CD14-positive monocyte (primary cell): ENCODE measurements at regions not wholly inside any gene's neighbourhood (a gene's known extent, or its start where the extent isn't known, plus 50 kb on each side); places are given as distances from the start of the nearest gene placed in this dataset.

Experiments used
- DNase-seq, 3 donors: peaks; one replicate each; pipeline ENCODE4 v3.0.0-alpha.2; 2011 to 2022
- H2AFZ ChIP-seq: 2 replicates; pipeline ENCODE4 v1.6.0; 2012; ENCODE audit warnings: mild to moderate bottlenecking, low read depth, low read length, inconsistent platforms; ENCODE audit not compliant: insufficient read depth, poor library complexity, severe bottlenecking
- H3K27ac ChIP-seq, 2 donors: 1 replicate in 1 of 2; 2 replicates in 1 of 2; pipeline ENCODE4 v1.5.1; 2012 to 2013; ENCODE audit warnings: low read length in 2 of 2, control low read depth in 1 of 2, inconsistent platforms in 1 of 2, low read depth in 1 of 2, mild to moderate bottlenecking in 1 of 2
- H3K27me3 ChIP-seq, 2 donors: one replicate each; pipeline versions ENCODE4 v1.6.0 to v1.6.1; 2011 to 2013; ENCODE audit warnings: low read length in 2 of 2; ENCODE audit not compliant: control insufficient read depth in 2 of 2, insufficient read depth in 2 of 2
- H3K36me3 ChIP-seq, 2 donors: replicated peaks in 1 of 2; 1 replicate in 1 of 2; 2 replicates in 1 of 2; pipeline versions ENCODE4 v1.5.1 to v1.6.1; 2012 to 2013; ENCODE audit warnings: low read length in 2 of 2, control low read depth in 1 of 2, inconsistent platforms in 1 of 2, mild to moderate bottlenecking in 1 of 2; ENCODE audit not compliant: insufficient read depth in 2 of 2, control insufficient read depth in 1 of 2
- H3K4me1 ChIP-seq, 2 donors: 1 replicate in 1 of 2; 2 replicates in 1 of 2; pipeline versions ENCODE4 v1.5.1 to v1.6.1; 2012 to 2013; ENCODE audit warnings: low read length in 2 of 2, control low read depth in 1 of 2, inconsistent platforms in 1 of 2, mild to moderate bottlenecking in 1 of 2, moderate library complexity in 1 of 2; ENCODE audit not compliant: insufficient read depth in 2 of 2, control insufficient read depth in 1 of 2
- H3K4me2 ChIP-seq: replicated peaks from 2 replicates; pipeline ENCODE3; 2012; ENCODE audit warnings: low read length, moderate library complexity, mild to moderate bottlenecking; ENCODE audit not compliant: poor library complexity, severe bottlenecking; ENCODE audit errors: extremely low read depth
- H3K4me3 ChIP-seq, 3 experiments: fragments of 200-600 bp in 1 of 3; sonication (generic) in 1 of 3; replicated peaks in 1 of 3; 1 replicate in 2 of 3; 2 replicates in 1 of 3; pipeline ENCODE4 v1.5.1; 2011 to 2013; ENCODE audit warnings: low read length in 3 of 3, mild to moderate bottlenecking in 3 of 3, control low read depth in 2 of 3, low read depth in 2 of 3, inconsistent platforms in 1 of 3, moderate library complexity in 1 of 3
- H3K79me2 ChIP-seq: 2 replicates; pipeline ENCODE4 v1.6.0; 2012; ENCODE audit warnings: mild to moderate bottlenecking, control low read depth, inconsistent platforms, low read length, moderate library complexity; ENCODE audit not compliant: insufficient read depth
- H3K9ac ChIP-seq: 2 replicates; pipeline ENCODE4 v1.6.0; 2017; ENCODE audit warnings: low read length, mild to moderate bottlenecking; ENCODE audit not compliant: insufficient read depth, poor library complexity, severe bottlenecking
- H3K9me3 ChIP-seq, 2 donors: replicated peaks in 1 of 2; 1 replicate in 1 of 2; 2 replicates in 1 of 2; pipeline versions ENCODE4 v1.5.1 to v1.6.1; 2012 to 2013; ENCODE audit warnings: low read length in 2 of 2, control low read depth in 1 of 2; ENCODE audit not compliant: control insufficient read depth in 1 of 2, insufficient read depth in 1 of 2
- H4K20me1 ChIP-seq: 2 replicates; pipeline ENCODE4 v1.6.0; 2012; ENCODE audit warnings: mild to moderate bottlenecking, low read length, control low read depth, moderate library complexity; ENCODE audit not compliant: insufficient read depth
- H3K27ac Mint-ChIP-seq, 7 donors: one replicate each; pipeline ENCODE4 v1.8.0; 2020; ENCODE audit warnings: mild to moderate bottlenecking in 7 of 7, mixed read lengths in 7 of 7, moderate library complexity in 6 of 7, inconsistent platforms in 2 of 7
- H3K27me3 Mint-ChIP-seq, 3 donors: one replicate each; pipeline ENCODE4 v1.8.0; 2021 to 2022; ENCODE audit warnings: low read depth in 3 of 3, mild to moderate bottlenecking in 3 of 3, mixed read lengths in 3 of 3, moderate library complexity in 3 of 3, inconsistent platforms in 1 of 3
- H3K36me3 Mint-ChIP-seq, 2 donors: one replicate each; pipeline ENCODE4 v1.8.0; 2020; ENCODE audit warnings: mixed read lengths in 2 of 2, inconsistent platforms in 1 of 2, mild to moderate bottlenecking in 1 of 2
- H3K4me1 Mint-ChIP-seq: one replicate; pipeline ENCODE4 v1.8.0; 2020; ENCODE audit warnings: mild to moderate bottlenecking, mixed read lengths
- H3K4me3 Mint-ChIP-seq, 2 donors: one replicate each; pipeline ENCODE4 v1.8.0; 2020; ENCODE audit warnings: mild to moderate bottlenecking in 2 of 2, mixed read lengths in 2 of 2, moderate library complexity in 1 of 2
- H3K9me3 Mint-ChIP-seq, 7 donors: one replicate each; pipeline ENCODE4 v1.8.0; 2020 to 2022; ENCODE audit warnings: mixed read lengths in 7 of 7, mild to moderate bottlenecking in 6 of 7, moderate library complexity in 6 of 7, inconsistent platforms in 2 of 7
- WGBS: methylation state at CpG from one replicate; pipeline ENCODE4 v1.1.5; 2013; ENCODE audit warnings: missing lambda C conversion rate; ENCODE audit not compliant: insufficient coverage; 5-methylcytosine and 5-hydroxymethylcytosine counted together
- intact Hi-C, 2 donors: fragments of 100-400 bp; cut with micrococcal nuclease; formaldehyde crosslinking; loops; one replicate each; pipeline versions ENCODE4 v1.15.0 to v1.15.1; 2023
- TF ChIP-seq, protein P1 (sequence below): fragments of 200-600 bp; IDR thresholded peaks from one replicate; pipeline ENCODE4 v1.8.0; 2022; ENCODE audit warnings: antibody characterized with exemption, mild to moderate bottlenecking

DNA sequence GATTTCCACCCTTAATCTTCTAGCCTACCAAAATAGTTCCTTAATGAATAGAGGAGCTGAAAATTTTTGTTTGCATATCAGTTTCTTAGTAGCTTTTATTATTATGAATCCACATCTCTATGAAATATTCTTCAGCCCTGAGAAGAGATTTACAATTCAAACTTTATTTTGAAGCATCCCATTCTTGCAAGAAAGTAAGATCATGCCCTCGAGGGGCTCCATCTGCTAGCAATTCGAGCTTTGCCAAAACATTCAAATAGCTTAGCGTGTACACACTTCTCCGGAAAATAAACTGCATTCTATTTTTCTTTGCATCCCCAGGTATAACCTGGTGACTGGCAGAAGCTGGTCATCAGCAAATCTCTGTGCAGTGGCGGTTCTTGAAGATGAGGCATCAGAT, 370.7 kb downstream of the MTRR start:
- Histone ChIP-seq H3K9me3 (no peaks in the 10 kb centered on the region), H3K36me3 (no peaks in the 10 kb centered on the region), H3K4me2 (no peak overlapping the region), H3K9ac (no peak overlapping the region), H2AFZ (no peak overlapping the region), H4K20me1 (no peaks in the 10 kb centered on the region), H3K4me3 (no peak overlapping the region), H3K4me1 (no peaks in the 10 kb centered on the region), H3K27me3 (no peaks in the 10 kb centered on the region), H3K79me2 (no peaks in the 10 kb centered on the region), H3K27ac (no peak overlapping the region)
- TF ChIP-seq, protein P1, sequence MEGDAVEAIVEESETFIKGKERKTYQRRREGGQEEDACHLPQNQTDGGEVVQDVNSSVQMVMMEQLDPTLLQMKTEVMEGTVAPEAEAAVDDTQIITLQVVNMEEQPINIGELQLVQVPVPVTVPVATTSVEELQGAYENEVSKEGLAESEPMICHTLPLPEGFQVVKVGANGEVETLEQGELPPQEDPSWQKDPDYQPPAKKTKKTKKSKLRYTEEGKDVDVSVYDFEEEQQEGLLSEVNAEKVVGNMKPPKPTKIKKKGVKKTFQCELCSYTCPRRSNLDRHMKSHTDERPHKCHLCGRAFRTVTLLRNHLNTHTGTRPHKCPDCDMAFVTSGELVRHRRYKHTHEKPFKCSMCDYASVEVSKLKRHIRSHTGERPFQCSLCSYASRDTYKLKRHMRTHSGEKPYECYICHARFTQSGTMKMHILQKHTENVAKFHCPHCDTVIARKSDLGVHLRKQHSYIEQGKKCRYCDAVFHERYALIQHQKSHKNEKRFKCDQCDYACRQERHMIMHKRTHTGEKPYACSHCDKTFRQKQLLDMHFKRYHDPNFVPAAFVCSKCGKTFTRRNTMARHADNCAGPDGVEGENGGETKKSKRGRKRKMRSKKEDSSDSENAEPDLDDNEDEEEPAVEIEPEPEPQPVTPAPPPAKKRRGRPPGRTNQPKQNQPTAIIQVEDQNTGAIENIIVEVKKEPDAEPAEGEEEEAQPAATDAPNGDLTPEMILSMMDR = no peak
- no peak for DNase-seq
- no peak overlapping the region for H3K27ac Mint-ChIP-seq
- no peaks in the 10 kb centered on the region for H3K36me3 Mint-ChIP-seq
- no peak overlapping the region for H3K4me3 Mint-ChIP-seq
- 85% methylated on average over 3 of the region's 5 CpGs for WGBS
- intact Hi-C loops = no loop called here
- H3K4me1 Mint-ChIP-seq = no peaks in the 10 kb centered on the region
- H3K27me3 Mint-ChIP-seq = peaks cover 0 to 2% (median 1%) of the 10 kb centered on the region in 3 donors
- peaks cover 2 to 9% (median 3%) of the 10 kb centered on the region in 7 donors for H3K9me3 Mint-ChIP-seq

DNA sequence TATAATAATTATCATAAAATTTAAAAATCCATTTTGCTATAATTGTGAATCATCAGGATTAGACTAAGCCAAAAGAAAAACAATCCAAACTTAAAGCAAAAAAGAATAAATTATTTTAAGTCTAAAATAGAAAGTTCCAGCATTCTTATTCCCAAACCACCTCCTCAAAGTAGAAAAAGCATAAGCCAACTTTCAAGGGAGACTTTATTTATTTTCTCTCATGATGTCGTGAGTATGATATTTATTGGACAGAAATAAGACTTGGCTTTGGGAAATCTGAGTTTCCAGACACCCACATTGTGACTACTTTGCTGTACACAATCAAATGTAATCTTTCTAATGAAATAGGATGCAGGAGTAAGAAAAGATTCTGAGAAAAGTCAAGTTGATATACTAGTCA, 372.1 kb downstream of the MTRR start:
- no peak for DNase-seq
- Mint-ChIP-seq H3K4me1 (no peaks in the 10 kb centered on the region), H3K27me3 (no peaks in the 10 kb centered on the region), H3K4me3 (no peak overlapping the region), H3K27ac (no peak overlapping the region), H3K36me3 (no peaks in the 10 kb centered on the region), H3K9me3 (peaks cover 1 to 6% (median 2%) of the 10 kb centered on the region in 7 donors)
- Histone ChIP-seq H2AFZ (no peak overlapping the region), H3K4me3 (no peak overlapping the region), H3K27me3 (no peaks in the 10 kb centered on the region), H3K4me1 (no peaks in the 10 kb centered on the region), H3K27ac (no peak overlapping the region), H3K4me2 (no peak overlapping the region), H3K9ac (no peak overlapping the region), H3K9me3 (no peaks in the 10 kb centered on the region), H3K79me2 (no peaks in the 10 kb centered on the region), H3K36me3 (no peaks in the 10 kb centered on the region), H4K20me1 (no peaks in the 10 kb centered on the region)
- WGBS = no CpG with 5 or more reads among the region's 1 CpG
- TF ChIP-seq, protein P1 = no peak
- intact Hi-C loops = no loop called here
